Stimulated activated CD4-positive, alpha-beta T cell treated with anti-CD3 and anti-CD28 coated beads, Interleukin-1b, Interleukin-23, amount 100 ng/mL, for 24 hours (primary cell): ENCODE measurements at regions not wholly inside any gene's neighbourhood (a gene's known extent, or its start where the extent isn't known, plus 50 kb on each side); places are given as distances from the start of the nearest gene placed in this dataset.

Experiments used
- DNase-seq, 4 experiments: peaks; one replicate each; pipeline ENCODE4 v3.0.0-alpha.2; 2020; ENCODE audit warnings: low read depth in 4 of 4, low spot score in 1 of 4

- DNase-seq = no peak
Observed at GRCh38 chr6:90960324-90960723, 373.5 kb upstream of the MAP3K7 start.

DNA sequence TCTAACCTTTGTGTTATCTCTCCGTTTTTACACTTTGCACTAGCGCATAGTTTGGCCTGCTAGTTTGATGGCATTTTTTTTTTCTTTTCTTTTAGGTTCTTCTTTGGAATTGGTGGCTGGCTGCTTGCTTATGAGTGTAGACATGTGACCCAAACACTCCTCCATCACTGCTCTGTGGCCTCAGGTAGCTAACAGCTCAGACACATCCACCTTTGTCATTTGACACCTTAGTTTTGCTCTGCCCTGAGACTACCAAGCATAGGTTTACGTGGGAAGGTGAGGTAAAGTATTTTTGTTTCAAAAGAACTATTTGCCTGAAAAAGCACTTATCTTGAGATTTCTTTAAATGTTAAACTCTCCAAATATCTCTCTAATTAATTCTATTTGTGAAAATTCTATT lies 368.4 kb upstream of the MAP3K7 start:
- DNase-seq = no peak

GRCh38 chr6:90953405-90954161 lies 366.7 kb upstream of the MAP3K7 start:
- DNase-seq = no peak

DNA sequence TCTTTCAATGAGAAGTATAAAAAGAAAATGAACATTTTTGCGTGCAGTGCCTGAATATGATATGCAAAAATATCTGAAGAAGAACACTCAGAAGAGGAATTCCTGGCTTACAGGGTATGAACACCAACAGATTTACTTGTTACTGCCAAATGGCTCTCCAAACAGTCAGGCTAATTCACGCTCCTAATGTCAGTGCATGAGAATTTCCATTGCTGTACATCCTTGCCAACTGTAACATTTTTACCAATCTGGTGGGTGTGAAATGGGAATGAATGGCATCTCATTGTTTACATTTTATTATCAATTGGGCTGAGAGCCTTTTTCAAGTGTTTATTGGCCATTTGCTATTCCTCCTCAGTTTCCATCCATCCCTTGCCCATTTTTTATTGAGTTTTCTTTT lies 365.3 kb upstream of the MAP3K7 start:
- no peak for DNase-seq

- no peak for DNase-seq
Observed at GRCh38 chr6:90948540-90948939, 361.7 kb upstream of the MAP3K7 start.

- no peak for DNase-seq
Observed at GRCh38 chr6:90947184-90948064, 360.6 kb upstream of the MAP3K7 start.

GRCh38 chr6:90941885-90942284 lies 355.0 kb upstream of the MAP3K7 start:
- DNase-seq = no peak

DNA sequence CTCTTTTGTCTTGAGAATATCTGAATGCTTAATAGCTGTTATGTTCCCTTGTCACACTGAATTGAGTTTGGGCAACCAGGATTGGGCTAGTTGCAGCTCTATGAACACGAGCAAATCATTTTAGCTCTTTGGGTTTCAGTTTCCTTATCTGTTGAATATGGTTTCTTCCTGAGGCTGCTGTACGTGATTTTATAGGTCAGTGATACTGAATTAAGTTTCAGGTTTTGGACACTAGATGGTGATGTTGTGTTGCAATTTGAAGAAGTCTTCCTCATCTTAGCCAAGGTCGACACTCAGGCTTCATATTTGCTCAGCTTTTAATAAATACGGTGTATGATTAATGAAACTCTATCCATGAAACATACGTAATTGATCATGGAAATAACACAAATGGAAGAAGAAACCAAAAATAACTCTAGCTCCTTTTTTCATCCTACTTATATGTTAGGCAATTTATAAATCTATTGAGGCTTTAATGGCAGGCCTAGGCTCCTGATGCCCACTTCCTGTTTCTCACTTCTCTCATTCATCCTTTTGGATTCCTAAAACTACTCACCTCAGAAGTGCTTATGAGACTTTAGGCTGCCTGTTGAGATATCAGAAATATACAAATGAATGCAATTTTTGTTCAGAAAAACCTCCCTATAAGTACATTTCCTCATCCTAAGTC lies 354.1 kb upstream of the MAP3K7 start:
- DNase-seq = no peak

DNA sequence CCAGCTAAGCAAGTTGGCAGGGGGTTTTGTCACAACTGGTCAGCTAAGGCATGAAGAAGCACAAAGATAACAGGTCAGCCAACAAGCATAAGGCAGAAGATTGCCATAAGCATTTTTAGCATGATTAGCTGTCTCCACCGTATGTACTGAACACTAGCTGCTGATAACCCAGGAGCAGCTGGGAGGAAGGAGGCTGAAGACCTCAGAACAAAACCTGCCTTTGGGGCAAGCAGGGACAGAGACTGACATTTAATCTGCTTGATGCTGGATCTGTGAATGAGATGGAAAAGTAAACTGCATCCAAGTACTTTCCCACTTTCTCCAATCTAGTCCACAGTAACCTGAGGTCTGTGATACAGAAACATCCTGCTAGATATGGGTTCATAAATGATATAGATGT lies 353.0 kb upstream of the MAP3K7 start:
- no peak for DNase-seq

DNA sequence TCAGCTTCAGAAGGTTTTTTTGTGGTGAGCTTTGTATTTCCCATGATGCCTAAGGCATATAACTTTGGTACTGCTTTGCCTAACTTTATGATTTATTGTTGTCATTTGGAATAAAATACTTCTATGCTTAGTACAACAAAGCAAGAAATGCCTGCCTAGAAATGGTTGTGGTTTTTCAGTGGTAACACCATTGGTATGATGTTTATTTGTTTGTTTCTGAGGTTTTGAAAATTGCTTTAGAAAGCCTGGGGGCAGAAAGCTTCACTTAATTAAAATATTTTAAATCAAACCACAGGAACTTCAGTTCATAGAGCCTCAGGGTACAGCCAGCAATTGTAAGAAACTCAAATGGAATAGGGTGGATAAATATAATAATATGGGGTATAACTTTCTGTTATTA lies 351.2 kb upstream of the MAP3K7 start:
- no peak for DNase-seq

DNA sequence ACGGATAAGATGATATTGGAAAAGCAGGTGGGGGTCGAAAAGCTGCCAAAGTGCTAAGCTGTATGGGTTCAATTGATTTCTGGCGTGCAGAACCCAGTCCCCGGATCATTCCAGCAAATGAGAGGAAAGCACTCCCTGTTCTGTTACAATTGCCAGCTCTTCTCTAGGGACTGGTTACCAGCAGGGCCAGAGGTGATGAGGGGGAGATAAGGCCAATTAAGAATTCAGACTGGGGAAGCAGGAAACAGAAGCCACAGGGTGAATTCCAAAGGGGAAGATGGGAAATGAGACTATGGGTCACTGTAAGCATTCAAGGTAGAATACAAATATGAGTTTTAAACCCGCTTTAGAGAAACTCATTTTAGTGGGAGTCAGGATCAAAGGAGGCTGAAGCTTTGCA lies 349.4 kb upstream of the MAP3K7 start:
- no peak for DNase-seq

GRCh38 chr6:90934966-90935365 lies 348.1 kb upstream of the MAP3K7 start:
- no peak for DNase-seq

- DNase-seq = no peak
Observed at GRCh38 chr6:90934081-90934480, 347.2 kb upstream of the MAP3K7 start.

DNA sequence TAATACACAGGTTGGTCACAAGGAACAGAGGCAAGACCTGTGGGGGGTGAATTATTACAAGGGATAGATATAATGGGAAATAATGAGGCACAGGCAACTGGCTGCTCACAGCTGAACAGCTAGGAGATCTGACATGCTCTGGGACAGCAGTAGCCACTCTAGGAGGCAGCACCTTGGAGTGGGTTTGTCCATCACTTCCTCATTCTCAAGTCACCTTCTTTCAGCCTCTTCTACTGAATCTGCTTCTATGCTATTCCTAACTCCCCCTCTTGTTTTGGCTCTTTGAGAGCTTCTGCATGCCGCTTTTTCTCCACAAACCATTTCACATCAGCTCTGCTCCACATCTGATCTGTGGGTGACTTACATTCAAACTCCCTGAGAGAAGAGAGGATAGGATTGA lies 345.5 kb upstream of the MAP3K7 start:
- no peak for DNase-seq

DNA sequence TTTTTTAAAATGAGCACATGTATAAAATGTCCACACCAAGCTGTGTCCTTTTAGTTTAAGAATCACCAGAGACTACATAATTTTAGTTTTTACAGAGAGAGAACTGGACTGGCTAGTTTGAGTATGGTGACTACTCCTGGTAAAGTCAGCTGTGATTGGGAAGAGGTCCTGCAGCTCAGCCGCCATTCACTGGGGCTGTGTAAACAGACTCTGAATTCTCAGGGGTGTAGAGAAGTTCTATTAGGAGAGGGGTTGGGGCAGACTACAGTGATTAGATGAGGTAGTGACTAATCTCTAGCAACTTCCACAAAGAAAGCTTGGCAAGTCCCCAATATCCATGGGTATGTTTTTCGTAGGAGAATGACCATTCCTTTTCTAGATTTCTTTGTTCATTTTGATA lies 341.2 kb upstream of the MAP3K7 start:
- DNase-seq = no peak

- DNase-seq = no peak
Observed at GRCh38 chr6:90925726-90926125, 338.9 kb upstream of the MAP3K7 start.

DNA sequence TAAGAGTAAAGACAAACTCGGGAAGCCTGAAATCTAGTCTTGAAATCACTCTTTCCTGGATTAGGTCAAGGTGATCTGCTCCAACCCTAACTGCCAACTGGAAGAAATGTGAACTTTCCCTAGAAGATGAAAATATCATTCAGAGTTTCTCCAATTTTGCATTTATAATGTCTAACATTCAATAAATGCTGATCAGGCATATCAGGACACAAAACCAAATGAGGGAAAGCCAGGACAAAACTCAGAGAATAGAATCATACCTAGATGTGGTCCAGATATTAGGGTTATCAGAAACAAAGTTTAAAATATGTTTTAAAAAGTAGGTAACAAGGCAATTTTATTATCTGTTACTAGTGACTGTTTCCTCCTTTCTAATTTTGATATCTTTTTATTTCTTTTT lies 335.5 kb upstream of the MAP3K7 start:
- DNase-seq = no peak

DNA sequence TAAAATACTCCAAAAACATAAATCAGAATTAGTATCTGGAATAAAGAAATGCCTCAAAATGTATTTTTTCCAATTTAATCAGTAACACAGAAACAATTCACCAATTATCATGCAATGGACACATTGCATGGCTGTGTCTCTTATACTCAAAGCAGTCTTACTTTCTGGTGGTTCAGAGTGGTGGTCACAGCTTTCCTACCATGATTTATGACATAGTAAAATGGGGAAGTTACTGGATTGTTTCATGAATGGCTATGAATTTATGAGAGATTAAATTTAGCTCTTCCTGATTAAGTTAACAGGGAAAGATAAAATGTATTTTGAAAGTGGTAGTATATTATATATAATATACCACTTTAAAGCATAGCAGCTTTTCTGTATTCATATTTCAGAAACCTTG lies 331.5 kb upstream of the MAP3K7 start:
- DNase-seq = no peak

- DNase-seq = no peak
Observed at GRCh38 chr6:90917376-90917775, 330.5 kb upstream of the MAP3K7 start.

DNA sequence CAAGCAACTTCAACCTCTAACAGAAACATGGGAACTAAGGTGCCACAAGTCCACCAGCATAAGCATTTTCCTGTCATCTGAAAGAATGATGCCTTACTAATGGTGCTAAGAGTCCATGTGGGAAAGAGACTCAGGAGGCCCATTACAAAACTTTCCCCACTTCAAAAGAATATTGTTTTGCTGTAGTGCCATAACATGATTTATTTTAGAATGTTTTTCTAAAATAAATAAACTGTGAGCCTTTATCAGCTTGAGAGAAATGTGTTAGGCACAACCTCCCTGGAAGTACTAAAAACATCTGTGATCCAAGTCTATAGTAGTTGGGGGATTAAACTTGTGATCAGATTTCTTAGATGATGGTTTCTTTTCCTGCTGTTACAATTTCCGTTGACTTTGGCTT lies 330.1 kb upstream of the MAP3K7 start:
- DNase-seq = no peak

GRCh38 chr6:90915224-90915915 lies 328.5 kb upstream of the MAP3K7 start:
- no peak for DNase-seq
